Body of pancreas (tissue), 4 donors: ENCODE measurements at regions not wholly inside any gene's neighbourhood (a gene's known extent, or its start where the extent isn't known, plus 50 kb on each side); places are given as distances from the start of the nearest gene placed in this dataset.

ENCODE experiments used
- ATAC-seq: fragments of 150-250 bp; one replicate; pipeline ENCODE4 v1.9.1; 2016
- DNase-seq, 4 donors: peaks; one replicate each; pipeline ENCODE4 v3.0.0-alpha.2; 2019
- H3K27ac ChIP-seq, 4 donors: fragments of 200-600 bp; sonication (generic); 1 replicate in 3 of 4; 2 replicates in 1 of 4; pipeline versions ENCODE4 v1.5.1 to v1.6.1; 2016 to 2019; ENCODE audit warnings: mild to moderate bottlenecking in 1 of 4, mixed read lengths in 1 of 4, moderate library complexity in 1 of 4
- H3K27me3 ChIP-seq, 2 donors: fragments of 200-600 bp; sonication (generic); one replicate each; pipeline ENCODE4 v1.6.0; 2016; ENCODE audit warnings: mild to moderate bottlenecking in 1 of 2
- H3K36me3 ChIP-seq, 2 donors: fragments of 200-600 bp; sonication (generic); replicated peaks in 1 of 2; 2 replicates each; pipeline ENCODE4 v1.5.1; 2016; ENCODE audit warnings: low read depth in 2 of 2; ENCODE audit not compliant: insufficient read depth in 1 of 2
- H3K4me1 ChIP-seq: fragments of 200-600 bp; sonication (generic); one replicate; pipeline ENCODE4 v1.6.0; 2016
- H3K4me3 ChIP-seq, 2 donors: fragments of 200-600 bp; sonication (generic); 1 replicate in 1 of 2; 2 replicates in 1 of 2; pipeline ENCODE4 v1.5.1; 2016 to 2019
- H3K9me3 ChIP-seq, 3 donors: fragments of 200-600 bp; sonication (generic); 1 replicate in 2 of 3; 2 replicates in 1 of 3; pipeline ENCODE4 v1.5.1; 2016
- POLR2A ChIP-seq, 3 donors: fragments of 450-650 bp; IDR thresholded peaks; one replicate each; pipeline ENCODE4 v1.6.1; 2016; ENCODE audit warnings: antibody characterized with exemption in 3 of 3, mild to moderate bottlenecking in 2 of 3
- WGBS, 2 donors: methylation state at CpG; one replicate each; pipeline ENCODE4 v1.1.5; 2017; 5-methylcytosine and 5-hydroxymethylcytosine counted together
- intact Hi-C: fragments of 100-400 bp; cut with DNase I; formaldehyde crosslinking; loops from one replicate; pipeline ENCODE4 v1.15.1; 2023
- TF ChIP-seq, protein P1 (sequence below), 7 experiments: fragments of 450-650 bp in 4 of 7; fragments of 200-600 bp in 3 of 7; sonication (generic) in 3 of 7; IDR thresholded peaks; one replicate each; pipeline ENCODE4 v1.5.1; 2016 to 2019; ENCODE audit warnings: antibody characterized with exemption in 7 of 7

DNA sequence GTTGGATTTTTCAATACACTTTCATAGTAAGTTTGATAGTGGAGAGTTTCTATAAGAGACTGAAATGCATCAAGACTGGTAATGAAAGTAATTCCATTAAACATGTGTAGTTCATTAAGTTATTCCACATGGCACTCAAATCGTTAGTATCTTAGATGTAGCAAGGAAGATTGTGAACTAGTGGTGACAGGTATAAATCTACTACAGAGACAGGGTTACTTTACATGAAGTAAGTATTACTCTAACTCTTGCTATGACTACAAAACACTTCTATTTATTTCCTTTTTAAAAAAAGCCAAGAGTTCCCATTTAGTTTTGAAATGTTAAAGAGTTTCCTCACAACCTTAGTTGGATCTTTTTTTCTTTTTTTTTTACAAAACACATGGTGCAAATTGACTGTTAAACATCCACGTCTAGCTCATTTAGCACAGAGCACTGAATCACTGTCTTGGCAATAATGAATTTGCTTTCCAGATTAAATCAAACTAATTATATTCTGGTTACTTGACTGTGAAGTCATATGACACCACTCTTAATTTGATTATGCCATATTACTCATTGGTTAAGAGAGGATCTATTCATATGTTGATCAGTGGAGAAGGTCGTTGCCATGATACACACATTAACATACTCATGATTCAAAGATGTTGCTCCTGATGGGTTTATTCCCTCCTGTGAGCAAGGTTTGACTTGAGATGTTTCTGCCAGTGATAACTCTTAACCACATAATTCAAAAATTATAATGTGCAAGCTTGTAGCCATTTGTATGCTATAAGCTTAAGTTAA is 644.8 kb downstream of the EFNA5 start:
- 38 to 54% methylated on average over 3 of the region's 3 CpGs for WGBS, 2 donors
- Histone ChIP-seq H3K4me1 (no peaks in the 10 kb centered on the region), H3K4me3 (no peak overlapping the region), H3K36me3 (no peaks in the 10 kb centered on the region), H3K27ac (no peak overlapping the region), H3K27me3 (no peaks in the 10 kb centered on the region), H3K9me3 (no peaks in the 10 kb centered on the region)
- no peak for DNase-seq
- no peak for TF ChIP-seq POLR2A (IDR thresholded peaks at IDR 0.05)
- TF ChIP-seq, protein P1, sequence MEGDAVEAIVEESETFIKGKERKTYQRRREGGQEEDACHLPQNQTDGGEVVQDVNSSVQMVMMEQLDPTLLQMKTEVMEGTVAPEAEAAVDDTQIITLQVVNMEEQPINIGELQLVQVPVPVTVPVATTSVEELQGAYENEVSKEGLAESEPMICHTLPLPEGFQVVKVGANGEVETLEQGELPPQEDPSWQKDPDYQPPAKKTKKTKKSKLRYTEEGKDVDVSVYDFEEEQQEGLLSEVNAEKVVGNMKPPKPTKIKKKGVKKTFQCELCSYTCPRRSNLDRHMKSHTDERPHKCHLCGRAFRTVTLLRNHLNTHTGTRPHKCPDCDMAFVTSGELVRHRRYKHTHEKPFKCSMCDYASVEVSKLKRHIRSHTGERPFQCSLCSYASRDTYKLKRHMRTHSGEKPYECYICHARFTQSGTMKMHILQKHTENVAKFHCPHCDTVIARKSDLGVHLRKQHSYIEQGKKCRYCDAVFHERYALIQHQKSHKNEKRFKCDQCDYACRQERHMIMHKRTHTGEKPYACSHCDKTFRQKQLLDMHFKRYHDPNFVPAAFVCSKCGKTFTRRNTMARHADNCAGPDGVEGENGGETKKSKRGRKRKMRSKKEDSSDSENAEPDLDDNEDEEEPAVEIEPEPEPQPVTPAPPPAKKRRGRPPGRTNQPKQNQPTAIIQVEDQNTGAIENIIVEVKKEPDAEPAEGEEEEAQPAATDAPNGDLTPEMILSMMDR (IDR thresholded peaks at IDR 0.05): no peak
- no peak for ATAC-seq
- intact Hi-C loops: no loop called here

DNA sequence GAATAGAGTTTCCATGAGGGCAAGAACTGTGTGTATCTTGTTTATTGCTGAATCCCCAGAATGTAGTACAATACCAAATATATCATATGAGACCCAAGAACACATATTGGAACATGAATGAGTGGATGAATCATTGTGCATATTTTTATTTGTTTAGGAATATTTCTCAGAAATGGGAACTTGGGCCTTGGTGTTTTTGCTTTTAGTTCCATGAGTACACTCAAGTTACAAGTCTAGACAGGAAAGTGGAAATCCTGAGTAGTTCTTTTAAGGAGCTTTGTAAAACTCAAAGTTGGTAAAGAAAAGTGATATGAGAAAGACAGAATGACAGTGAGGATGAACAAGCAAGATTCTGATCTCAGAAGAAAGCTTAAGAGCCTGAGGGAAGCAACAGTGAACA is 647.0 kb downstream of the EFNA5 start:
- Histone ChIP-seq H3K4me3 (no peak overlapping the region), H3K9me3 (no peaks in the 10 kb centered on the region), H3K36me3 (no peaks in the 10 kb centered on the region), H3K27ac (no peak overlapping the region), H3K4me1 (no peaks in the 10 kb centered on the region), H3K27me3 (no peaks in the 10 kb centered on the region)
- TF ChIP-seq, protein P1 (IDR thresholded peaks at IDR 0.05): no peak
- no peak for TF ChIP-seq POLR2A (IDR thresholded peaks at IDR 0.05)
- no peak for ATAC-seq
- no peak for DNase-seq
- intact Hi-C loops: no loop called here

GRCh38 chr5:107021575-107021974 is 649.2 kb downstream of the EFNA5 start:
- 92 to 98% methylated on average over 2 of the region's 2 CpGs for WGBS, 2 donors
- no peaks in the 10 kb centered on the region for H3K36me3 ChIP-seq
- ATAC-seq (no peak), DNase-seq (no peak)
- no peak overlapping the region for H3K4me3 ChIP-seq
- TF ChIP-seq, protein P1 (IDR thresholded peaks at IDR 0.05): no peak
- intact Hi-C loops: no loop called here
- H3K9me3 ChIP-seq: no peaks in the 10 kb centered on the region
- H3K27me3 ChIP-seq: no peaks in the 10 kb centered on the region
- no peaks in the 10 kb centered on the region for H3K4me1 ChIP-seq
- no peak overlapping the region for H3K27ac ChIP-seq

DNA sequence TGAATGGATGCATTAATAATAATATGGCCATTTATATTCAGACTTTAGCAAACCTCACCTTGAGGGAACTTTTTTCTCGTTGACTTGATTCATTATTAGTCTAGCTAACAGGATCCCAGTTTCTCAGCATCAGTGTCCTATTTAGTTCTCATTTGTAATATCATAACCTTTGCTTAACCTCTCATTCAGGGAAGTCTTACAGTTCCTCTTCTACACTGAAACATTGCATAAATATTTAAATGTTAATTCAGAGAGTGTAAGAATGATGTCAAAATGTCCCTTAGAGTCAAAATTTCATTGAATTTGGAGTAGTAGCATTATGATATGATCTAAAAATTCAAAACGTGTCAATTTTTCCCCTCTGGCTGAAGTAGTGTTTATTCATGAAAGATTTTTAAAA is 650.1 kb downstream of the EFNA5 start:
- H3K36me3 ChIP-seq: no peaks in the 10 kb centered on the region
- ATAC-seq: no peak
- H3K4me3 ChIP-seq: no peak overlapping the region
- intact Hi-C loops: no loop called here
- WGBS, 2 donors: 52 to 53% methylated on average over 2 of the region's 2 CpGs
- no peaks in the 10 kb centered on the region for H3K9me3 ChIP-seq
- no peaks in the 10 kb centered on the region for H3K27me3 ChIP-seq
- TF ChIP-seq, protein P1 (IDR thresholded peaks at IDR 0.05): no peak
- TF ChIP-seq POLR2A (IDR thresholded peaks at IDR 0.05): no peak
- no peaks in the 10 kb centered on the region for H3K4me1 ChIP-seq
- no peak for DNase-seq
- H3K27ac ChIP-seq: no peak overlapping the region

DNA sequence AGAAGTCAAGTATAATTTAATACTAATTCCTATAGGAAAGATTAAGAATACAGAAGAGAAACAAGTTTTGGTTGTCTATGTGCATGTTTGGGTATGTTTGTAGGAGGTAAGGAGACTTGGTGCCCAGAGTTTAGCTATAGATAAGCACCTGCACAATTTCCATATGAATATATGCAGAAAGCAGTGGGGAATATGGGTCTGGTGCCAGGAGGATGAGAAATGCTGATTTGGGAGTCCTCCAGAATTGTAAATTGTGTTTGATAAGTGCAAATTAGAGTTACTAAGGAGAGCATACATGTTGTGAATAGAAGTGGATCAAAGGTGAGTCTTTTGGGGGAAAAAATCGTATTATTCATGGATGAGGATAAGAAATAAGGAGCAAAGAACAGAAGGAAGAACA is 653.1 kb downstream of the EFNA5 start:
- ATAC-seq (no peak), DNase-seq (no peak)
- intact Hi-C loops: no loop called here
- Histone ChIP-seq H3K9me3 (no peaks in the 10 kb centered on the region), H3K36me3 (no peaks in the 10 kb centered on the region), H3K4me3 (no peak overlapping the region), H3K27me3 (no peaks in the 10 kb centered on the region), H3K27ac (no peak overlapping the region), H3K4me1 (no peaks in the 10 kb centered on the region)
- 47 to 60% methylated on average over 1 of the region's 1 CpG for WGBS, 2 donors
- TF ChIP-seq, protein P1 (IDR thresholded peaks at IDR 0.05): no peak
- no peak for TF ChIP-seq POLR2A (IDR thresholded peaks at IDR 0.05)
